Caco-2 (cell line): ENCODE measurements at regions not wholly inside any gene's neighbourhood (a gene's known extent, or its start where the extent isn't known, plus 50 kb on each side); places are given as distances from the start of the nearest gene placed in this dataset.

Experiments used
- BruUV-seq: library from RNA; stranded (reverse); fragments of 400-500 nt; replicated peaks from 2 replicates; lab custom pipeline; 2021; lab: Mats Ljungman, UMichigan
- CTCF ChIA-PET: fragments of 300-600 bp; sonication (Branson Sonifier 250); formaldehyde crosslinking; loops from one replicate; lab custom pipeline; 2022; ENCODE audit warnings: antibody characterized with exemption; lab: Charles Lee
- POLR2A ChIA-PET: fragments of 300-600 bp; sonication (Branson Sonifier 250); formaldehyde crosslinking; loops from one replicate; lab custom pipeline; 2022; ENCODE audit warnings: antibody characterized with exemption; lab: Charles Lee
- DNase-seq, 2 experiments: peaks; one replicate each; pipeline versions ENCODE4 v3.0.0 to v3.0.0-alpha.2; 2020 to 2022
- H3K27me3 ChIP-seq: replicated peaks from 2 replicates; pipeline ENCODE4 v1.6.0; 2011; ENCODE audit warnings: low read length; ENCODE audit not compliant: control insufficient read depth, insufficient read depth
- H3K36me3 ChIP-seq: 2 replicates; pipeline ENCODE4 v1.5.1; 2011; ENCODE audit warnings: low read length; ENCODE audit not compliant: control insufficient read depth, insufficient read depth
- H3K4me1 ChIP-seq: fragments of 250-450 bp; sonication (Bioruptor Pico); 2 replicates; pipeline ENCODE4 v1.5.1; 2020; ENCODE audit warnings: mild to moderate bottlenecking
- H3K4me3 ChIP-seq: 2 replicates; pipeline ENCODE4 v1.5.1; 2011; ENCODE audit warnings: low read depth, mild to moderate bottlenecking, control low read depth, low read length
- H3K9me3 ChIP-seq: fragments of 250-450 bp; sonication (Bioruptor Pico); 2 replicates; pipeline ENCODE4 v1.5.1; 2020; ENCODE audit warnings: mild to moderate bottlenecking, moderate library complexity
- H3K27ac Mint-ChIP-seq: one replicate; pipeline ENCODE4 v1.8.0; 2022; ENCODE audit warnings: mixed read lengths; ENCODE audit not compliant: unreplicated experiment
- H3K27me3 Mint-ChIP-seq: one replicate; pipeline ENCODE4 v1.8.0; 2022; ENCODE audit warnings: mixed read lengths; ENCODE audit not compliant: insufficient read depth, unreplicated experiment
- H3K36me3 Mint-ChIP-seq: one replicate; pipeline ENCODE4 v1.8.0; 2022; ENCODE audit warnings: mild to moderate bottlenecking, mixed read lengths; ENCODE audit not compliant: insufficient read depth, unreplicated experiment
- H3K4me1 Mint-ChIP-seq: one replicate; pipeline ENCODE4 v1.8.0; 2022; ENCODE audit warnings: low read depth, mixed read lengths; ENCODE audit not compliant: unreplicated experiment
- H3K4me3 Mint-ChIP-seq: one replicate; pipeline ENCODE4 v1.8.0; 2022; ENCODE audit warnings: mild to moderate bottlenecking, moderate library complexity, mixed read lengths; ENCODE audit not compliant: unreplicated experiment
- H3K9me3 Mint-ChIP-seq: one replicate; pipeline ENCODE4 v1.8.0; 2022; ENCODE audit warnings: mixed read lengths; ENCODE audit not compliant: unreplicated experiment
- CTCF ChIP-seq, 2 experiments: fragments of 200-600 bp in 1 of 2; IDR thresholded peaks; 1 replicate in 1 of 2; 2 replicates in 1 of 2; pipeline versions ENCODE4 v1.5.1 to v1.8.0; 2011 to 2022; ENCODE audit warnings: antibody characterized with exemption in 1 of 2, control low read depth in 1 of 2, inconsistent platforms in 1 of 2, low read depth in 1 of 2, low read length in 1 of 2, mild to moderate bottlenecking in 1 of 2, moderate library complexity in 1 of 2; ENCODE audit not compliant: insufficient read depth in 1 of 2, severe bottlenecking in 1 of 2, unreplicated experiment in 1 of 2
- intact Hi-C: fragments of 100-400 bp; cut with micrococcal nuclease; formaldehyde crosslinking; loops from one replicate; pipeline ENCODE4 v1.10.0; 2022; ENCODE audit not compliant: unreplicated experiment

GRCh38 chr1:78375996-78376395, 114.8 kb upstream of the PTGFR start:
- Mint-ChIP-seq H3K4me1 (no peaks in the 10 kb centered on the region), H3K36me3 (no peaks in the 10 kb centered on the region), H3K4me3 (no peak overlapping the region), H3K27ac (no peak overlapping the region), H3K9me3 (no peaks in the 10 kb centered on the region), H3K27me3 (no peaks in the 10 kb centered on the region)
- H3K4me3 ChIP-seq = no peak overlapping the region
- no peaks in the 10 kb centered on the region for H3K4me1 ChIP-seq
- H3K36me3 ChIP-seq = no peaks in the 10 kb centered on the region
- no peaks in the 10 kb centered on the region for H3K9me3 ChIP-seq
- POLR2A ChIA-PET = no interaction called here
- CTCF ChIA-PET = no interaction called here
- no TSS peak for BruUV-seq
- intact Hi-C loops = no loop called here
- TF ChIP-seq CTCF (IDR thresholded peaks at IDR 0.05; ENCODE audit: insufficient read depth in 1 of 2, low read depth in 1 of 2, low read length in 1 of 2, severe bottlenecking in 1 of 2, unreplicated experiment in 1 of 2) = no peak
- no peaks in the 10 kb centered on the region for H3K27me3 ChIP-seq
- DNase-seq = no peak

GRCh38 chr1:78377356-78377928, 113.3 kb upstream of the PTGFR start:
- Mint-ChIP-seq H3K27me3 (no peaks in the 10 kb centered on the region), H3K4me1 (no peaks in the 10 kb centered on the region), H3K27ac (no peak overlapping the region), H3K9me3 (no peaks in the 10 kb centered on the region), H3K36me3 (no peaks in the 10 kb centered on the region), H3K4me3 (no peak overlapping the region)
- TF ChIP-seq CTCF (IDR thresholded peaks at IDR 0.05; ENCODE audit: insufficient read depth in 1 of 2, low read depth in 1 of 2, low read length in 1 of 2, severe bottlenecking in 1 of 2, unreplicated experiment in 1 of 2) = no peak
- ChIA-PET CTCF (no interaction called here), POLR2A (no interaction called here)
- no peaks in the 10 kb centered on the region for H3K4me1 ChIP-seq
- no TSS peak for BruUV-seq
- no peaks in the 10 kb centered on the region for H3K27me3 ChIP-seq
- no peak overlapping the region for H3K4me3 ChIP-seq
- intact Hi-C loops = no loop called here
- no peaks in the 10 kb centered on the region for H3K9me3 ChIP-seq
- H3K36me3 ChIP-seq = no peaks in the 10 kb centered on the region
- DNase-seq = no peak

- Mint-ChIP-seq H3K27me3 (no peaks in the 10 kb centered on the region), H3K4me1 (no peaks in the 10 kb centered on the region), H3K9me3 (no peaks in the 10 kb centered on the region), H3K4me3 (no peak overlapping the region), H3K36me3 (no peaks in the 10 kb centered on the region), H3K27ac (no peak overlapping the region)
- Histone ChIP-seq H3K4me1 (no peaks in the 10 kb centered on the region), H3K9me3 (no peaks in the 10 kb centered on the region), H3K36me3 (no peaks in the 10 kb centered on the region), H3K4me3 (no peak overlapping the region), H3K27me3 (no peaks in the 10 kb centered on the region)
- intact Hi-C loops = no loop called here
- no peak for TF ChIP-seq CTCF (IDR thresholded peaks at IDR 0.05; ENCODE audit: insufficient read depth in 1 of 2, low read depth in 1 of 2, low read length in 1 of 2, severe bottlenecking in 1 of 2, unreplicated experiment in 1 of 2)
- DNase-seq = no peak
- BruUV-seq = no TSS peak
- CTCF ChIA-PET = no interaction called here
- POLR2A ChIA-PET = no interaction called here
These were observed 106.9 kb upstream of the PTGFR start for GRCh38 chr1:78383923-78384322.
